Chondrocyte (in vitro differentiated cells): ENCODE measurements at regions not wholly inside any gene's neighbourhood (a gene's known extent, or its start where the extent isn't known, plus 50 kb on each side); places are given as distances from the start of the nearest gene placed in this dataset.

Experiments used
- DNase-seq: peaks from one replicate; pipeline ENCODE4 v3.0.0; 2021; ENCODE audit warnings: mixed read lengths, low spot score
- H3K27ac Mint-ChIP-seq: one replicate; pipeline ENCODE4 v1.8.0; 2021; ENCODE audit warnings: mild to moderate bottlenecking, moderate library complexity, mixed read lengths; ENCODE audit not compliant: unreplicated experiment
- H3K27me3 Mint-ChIP-seq: 2 replicates; pipeline ENCODE4 v1.8.0; 2021; ENCODE audit warnings: low read depth, mixed read lengths
- H3K36me3 Mint-ChIP-seq: 2 replicates; pipeline ENCODE4 v1.8.0; 2021; ENCODE audit warnings: low read depth, mixed read lengths
- H3K4me1 Mint-ChIP-seq: 2 replicates; pipeline ENCODE4 v1.8.0; 2021; ENCODE audit warnings: low read depth, mild to moderate bottlenecking, mixed read lengths
- H3K4me3 Mint-ChIP-seq: one replicate; pipeline ENCODE4 v1.8.0; 2021; ENCODE audit warnings: mild to moderate bottlenecking, moderate library complexity, mixed read lengths; ENCODE audit not compliant: unreplicated experiment
- H3K9me3 Mint-ChIP-seq: 2 replicates; pipeline ENCODE4 v1.8.0; 2021; ENCODE audit warnings: low read depth, mixed read lengths
- TF ChIP-seq, protein P1 (sequence below): fragments of 200-600 bp; sonication (generic); IDR thresholded peaks from 2 replicates; pipeline ENCODE4 v1.5.0; 2021; ENCODE audit warnings: antibody characterized with exemption, mild to moderate bottlenecking, moderate library complexity

DNA sequence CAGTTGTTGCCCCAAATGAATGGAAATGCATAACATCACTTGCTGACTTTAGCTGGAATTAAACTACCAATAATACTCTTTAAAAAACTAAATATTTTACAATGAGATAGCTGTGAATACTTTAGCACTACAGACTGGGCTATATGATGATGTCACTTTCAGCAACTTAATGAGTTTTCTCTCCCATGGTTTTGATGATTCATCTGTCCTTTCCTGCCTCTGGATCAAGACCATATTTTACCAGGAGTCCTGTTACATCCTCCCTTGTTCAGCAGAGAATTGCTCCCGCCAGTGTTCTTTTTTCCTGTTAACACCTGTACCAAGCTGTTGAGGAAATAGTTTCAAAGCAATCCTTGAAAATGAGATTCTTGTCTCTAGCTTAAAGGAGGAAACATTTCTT is 543.0 kb downstream of the SPRY1 start:
- peaks cover 39% of the 10 kb centered on the region for H3K4me1 Mint-ChIP-seq
- no peaks in the 10 kb centered on the region for H3K36me3 Mint-ChIP-seq
- H3K27me3 Mint-ChIP-seq = no peaks in the 10 kb centered on the region
- no peak for DNase-seq
- H3K9me3 Mint-ChIP-seq = no peaks in the 10 kb centered on the region
- TF ChIP-seq, protein P1, sequence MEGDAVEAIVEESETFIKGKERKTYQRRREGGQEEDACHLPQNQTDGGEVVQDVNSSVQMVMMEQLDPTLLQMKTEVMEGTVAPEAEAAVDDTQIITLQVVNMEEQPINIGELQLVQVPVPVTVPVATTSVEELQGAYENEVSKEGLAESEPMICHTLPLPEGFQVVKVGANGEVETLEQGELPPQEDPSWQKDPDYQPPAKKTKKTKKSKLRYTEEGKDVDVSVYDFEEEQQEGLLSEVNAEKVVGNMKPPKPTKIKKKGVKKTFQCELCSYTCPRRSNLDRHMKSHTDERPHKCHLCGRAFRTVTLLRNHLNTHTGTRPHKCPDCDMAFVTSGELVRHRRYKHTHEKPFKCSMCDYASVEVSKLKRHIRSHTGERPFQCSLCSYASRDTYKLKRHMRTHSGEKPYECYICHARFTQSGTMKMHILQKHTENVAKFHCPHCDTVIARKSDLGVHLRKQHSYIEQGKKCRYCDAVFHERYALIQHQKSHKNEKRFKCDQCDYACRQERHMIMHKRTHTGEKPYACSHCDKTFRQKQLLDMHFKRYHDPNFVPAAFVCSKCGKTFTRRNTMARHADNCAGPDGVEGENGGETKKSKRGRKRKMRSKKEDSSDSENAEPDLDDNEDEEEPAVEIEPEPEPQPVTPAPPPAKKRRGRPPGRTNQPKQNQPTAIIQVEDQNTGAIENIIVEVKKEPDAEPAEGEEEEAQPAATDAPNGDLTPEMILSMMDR = no peak
- peak overlapping the region; percentile 57 for H3K27ac Mint-ChIP-seq
- no peak overlapping the region for H3K4me3 Mint-ChIP-seq

DNA sequence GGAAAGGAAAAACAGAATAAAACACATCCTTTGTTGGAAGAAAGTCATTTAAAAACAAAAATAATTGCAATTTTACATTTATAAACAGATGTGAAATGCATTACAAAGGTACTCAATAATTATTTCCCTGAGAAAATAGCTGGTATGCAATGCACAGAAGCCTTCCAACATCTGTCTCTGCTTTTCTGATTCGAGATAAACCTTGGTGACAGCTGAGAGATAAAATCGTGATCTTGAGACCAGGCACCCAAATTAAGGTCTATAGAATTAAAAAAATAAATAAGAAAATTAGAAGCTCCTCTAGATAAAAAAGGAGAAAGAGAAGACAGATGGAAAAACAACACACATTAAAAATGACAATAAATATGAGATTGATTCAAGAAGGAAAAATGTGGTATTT is 544.0 kb downstream of the SPRY1 start:
- no peak for DNase-seq
- TF ChIP-seq, protein P1 = no peak
- Mint-ChIP-seq H3K4me1 (peaks cover 39% of the 10 kb centered on the region), H3K27me3 (no peaks in the 10 kb centered on the region), H3K9me3 (no peaks in the 10 kb centered on the region), H3K27ac (no peak overlapping the region), H3K4me3 (no peak overlapping the region), H3K36me3 (no peaks in the 10 kb centered on the region)

DNA sequence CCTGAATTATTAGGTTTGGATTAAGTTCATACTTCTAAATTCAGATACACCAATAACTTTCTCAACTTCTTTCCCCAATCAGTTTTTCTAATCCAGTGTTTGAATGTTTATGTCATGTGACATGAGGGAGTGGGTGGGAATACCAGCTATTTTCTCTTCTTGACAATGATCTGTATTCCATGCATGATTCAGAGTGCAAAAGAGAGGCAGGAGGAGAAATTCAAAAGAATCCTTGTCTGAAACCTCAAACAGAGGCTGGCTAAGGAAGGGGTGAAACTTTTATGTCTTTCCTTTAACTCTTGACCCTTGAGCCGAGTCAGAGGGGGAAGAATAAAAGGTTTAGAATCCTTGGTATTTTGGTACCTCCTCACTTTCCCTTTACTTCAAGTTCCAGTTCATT is 544.7 kb downstream of the SPRY1 start:
- Mint-ChIP-seq H3K4me1 (peaks cover 34% of the 10 kb centered on the region), H3K36me3 (no peaks in the 10 kb centered on the region), H3K4me3 (no peak overlapping the region), H3K27ac (no peak overlapping the region), H3K27me3 (no peaks in the 10 kb centered on the region), H3K9me3 (no peaks in the 10 kb centered on the region)
- TF ChIP-seq, protein P1 = no peak
- DNase-seq = no peak

DNA sequence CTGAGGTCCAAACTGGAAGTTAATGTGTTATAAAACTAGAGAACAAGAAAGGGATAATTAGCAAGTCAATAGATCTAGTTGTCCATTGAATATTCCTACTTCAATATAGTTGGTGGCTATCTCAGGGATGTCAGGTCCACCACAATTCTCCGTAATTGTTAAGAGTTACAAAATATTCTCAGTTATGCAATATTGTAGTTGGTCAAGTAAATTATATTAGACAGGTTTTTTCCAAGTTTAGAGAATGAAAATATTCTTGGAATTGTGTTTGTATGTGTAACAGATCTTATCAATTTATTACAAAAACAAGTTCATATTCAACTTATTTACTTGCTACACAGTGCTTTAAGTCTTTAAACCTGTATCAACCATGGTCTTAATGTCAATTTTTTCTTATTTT is 547.4 kb downstream of the SPRY1 start:
- Mint-ChIP-seq H3K36me3 (no peaks in the 10 kb centered on the region), H3K27me3 (no peaks in the 10 kb centered on the region), H3K9me3 (no peaks in the 10 kb centered on the region), H3K4me1 (peaks cover 16% of the 10 kb centered on the region), H3K4me3 (no peak overlapping the region), H3K27ac (no peak overlapping the region)
- TF ChIP-seq, protein P1 = no peak
- DNase-seq = no peak

DNA sequence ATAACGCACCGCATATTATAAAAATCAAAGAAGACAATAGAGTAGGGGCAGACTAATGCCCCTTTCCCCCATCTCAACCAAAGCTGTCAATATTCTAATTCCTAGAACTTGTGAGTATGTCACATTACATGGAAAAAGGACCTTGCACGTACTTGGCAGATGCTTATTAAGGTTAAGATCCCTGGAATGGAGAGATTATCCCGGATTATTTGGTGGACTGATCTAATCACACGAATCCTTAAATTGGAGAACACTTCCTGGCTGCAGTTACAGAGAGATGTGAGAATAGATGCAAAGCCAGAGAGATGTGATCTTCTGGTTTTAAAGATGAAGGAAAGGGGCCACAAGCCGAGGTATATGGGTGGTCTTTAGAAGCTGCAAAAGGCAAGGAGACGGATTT is 548.7 kb downstream of the SPRY1 start:
- H3K27me3 Mint-ChIP-seq = no peaks in the 10 kb centered on the region
- H3K36me3 Mint-ChIP-seq = no peaks in the 10 kb centered on the region
- no peak for DNase-seq
- no peaks in the 10 kb centered on the region for H3K9me3 Mint-ChIP-seq
- TF ChIP-seq, protein P1 = no peak
- peaks cover 7% of the 10 kb centered on the region for H3K4me1 Mint-ChIP-seq
- H3K4me3 Mint-ChIP-seq = no peak overlapping the region
- no peak overlapping the region for H3K27ac Mint-ChIP-seq
